SU-DHL-6 (cell line): ENCODE measurements at regions not wholly inside any gene's neighbourhood (a gene's known extent, or its start where the extent isn't known, plus 50 kb on each side); places are given as distances from the start of the nearest gene placed in this dataset.

Source experiments
- H2AFZ ChIP-seq: fragments of 200-600 bp; sonication (generic); 2 replicates; pipeline ENCODE4 v1.6.1; 2014; ENCODE audit warnings: low read depth, mild to moderate bottlenecking, moderate library complexity, mixed read lengths, antibody characterized with exemption, low read length; ENCODE audit not compliant: severe bottlenecking
- H3F3A ChIP-seq: fragments of 200-600 bp; shearing (Covaris generic); 2 replicates; pipeline ENCODE4 v1.6.0; 2016; ENCODE audit warnings: antibody characterized with exemption, mild to moderate bottlenecking; ENCODE audit not compliant: insufficient read depth
- H3K27ac ChIP-seq: fragments of 200-600 bp; sonication (generic); 2 replicates; pipeline ENCODE4 v1.5.1; 2016; ENCODE audit warnings: low read depth, mild to moderate bottlenecking, low read length, moderate library complexity, mixed read lengths
- H3K27me3 ChIP-seq: fragments of 200-600 bp; sonication (generic), shearing (Covaris generic); 2 replicates; pipeline ENCODE4 v1.6.0; 2014; ENCODE audit warnings: mild to moderate bottlenecking, low read length
- H3K36me3 ChIP-seq: fragments of 200-600 bp; sonication (generic); 2 replicates; pipeline ENCODE4 v1.6.1; 2014; ENCODE audit warnings: mild to moderate bottlenecking, low read length, mixed read lengths
- H3K4me2 ChIP-seq: fragments of 300-600, 200-600 bp; shearing (Covaris generic), sonication (generic); 2 replicates; pipeline ENCODE4 v1.6.0; 2014; ENCODE audit warnings: low read length, low read depth, mild to moderate bottlenecking; ENCODE audit not compliant: poor library complexity, severe bottlenecking
- H3K4me3 ChIP-seq: fragments of 200-600 bp; sonication (generic); 2 replicates; pipeline ENCODE4 v1.5.1; 2014; ENCODE audit warnings: antibody characterized with exemption, low read length, mild to moderate bottlenecking, mixed read lengths; ENCODE audit not compliant: insufficient read depth, poor library complexity, severe bottlenecking
- H3K79me2 ChIP-seq: fragments of 200-600 bp; sonication (generic); 2 replicates; pipeline ENCODE4 v1.6.1; 2014; ENCODE audit warnings: mild to moderate bottlenecking, low read length, moderate library complexity; ENCODE audit not compliant: insufficient read depth
- H3K9ac ChIP-seq: fragments of 200-600 bp; sonication (generic); 2 replicates; pipeline ENCODE4 v1.7.0; 2014; ENCODE audit warnings: mild to moderate bottlenecking, low read length
- H3K9me2 ChIP-seq: fragments of 200-600 bp; sonication (generic); replicated peaks from 2 replicates; pipeline ENCODE4 v1.6.1; 2014; ENCODE audit warnings: low read length; ENCODE audit not compliant: insufficient read depth
- H3K9me3 ChIP-seq: fragments of 200-600 bp; sonication (generic); 2 replicates; pipeline ENCODE4 v1.6.1; 2014; ENCODE audit warnings: low read length, mixed read lengths; ENCODE audit not compliant: insufficient read depth
- H4K20me1 ChIP-seq: fragments of 200-600 bp; sonication (generic); 2 replicates; pipeline ENCODE4 v1.6.1; 2014; ENCODE audit warnings: low read depth, mild to moderate bottlenecking, antibody characterized with exemption, low read length, moderate library complexity, mixed read lengths
- EZH2phosphoT487 ChIP-seq: fragments of 200-600 bp; sonication (generic), shearing (Covaris generic); conservative IDR thresholded peaks from 2 replicates; pipeline ENCODE4 v1.6.1; 2018; ENCODE audit warnings: mild to moderate bottlenecking, antibody characterized with exemption, low read length, moderate library complexity, mixed read lengths
- TF ChIP-seq, protein P1 (sequence below): fragments of 200-600 bp; sonication (generic); IDR thresholded peaks from one replicate; pipeline ENCODE4 v1.5.1; 2017; ENCODE audit warnings: antibody characterized with exemption, mild to moderate bottlenecking, low read length, moderate library complexity; ENCODE audit not compliant: insufficient read depth, poor library complexity, severe bottlenecking

DNA sequence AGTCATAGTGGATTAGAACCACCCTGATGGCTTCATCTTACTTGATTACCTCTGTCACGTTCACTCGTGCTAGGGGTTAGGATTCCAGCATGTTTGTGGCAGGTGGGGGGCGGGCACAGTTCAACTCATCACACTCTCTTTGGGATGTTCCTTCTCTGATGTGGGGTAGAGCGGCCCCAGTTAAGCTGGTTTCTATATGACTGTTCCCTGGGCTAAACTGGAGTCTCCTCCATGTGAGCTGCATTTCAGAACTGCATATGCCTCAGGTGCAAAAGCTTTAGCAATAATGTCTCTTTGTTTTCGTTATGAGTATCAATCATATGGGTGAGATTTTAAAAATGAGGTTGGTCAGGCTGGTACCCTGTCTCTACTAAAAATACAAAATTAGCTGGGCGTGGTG, 393.2 kb downstream of the RPS6KC1 start:
- no peak overlapping the region for H3K4me2 ChIP-seq
- no peaks in the 10 kb centered on the region for H4K20me1 ChIP-seq
- no peaks in the 10 kb centered on the region for H3K27me3 ChIP-seq
- H3K4me3 ChIP-seq, result no peak overlapping the region
- no peak overlapping the region for H3K9ac ChIP-seq
- no peaks in the 10 kb centered on the region for H3F3A ChIP-seq
- no peak overlapping the region for H2AFZ ChIP-seq
- no peak overlapping the region for H3K27ac ChIP-seq
- H3K79me2 ChIP-seq, result no peaks in the 10 kb centered on the region
- no peaks in the 10 kb centered on the region for H3K36me3 ChIP-seq
- no peaks in the 10 kb centered on the region for H3K9me3 ChIP-seq
- no peak for TF ChIP-seq EZH2phosphoT487
- TF ChIP-seq, protein P1, sequence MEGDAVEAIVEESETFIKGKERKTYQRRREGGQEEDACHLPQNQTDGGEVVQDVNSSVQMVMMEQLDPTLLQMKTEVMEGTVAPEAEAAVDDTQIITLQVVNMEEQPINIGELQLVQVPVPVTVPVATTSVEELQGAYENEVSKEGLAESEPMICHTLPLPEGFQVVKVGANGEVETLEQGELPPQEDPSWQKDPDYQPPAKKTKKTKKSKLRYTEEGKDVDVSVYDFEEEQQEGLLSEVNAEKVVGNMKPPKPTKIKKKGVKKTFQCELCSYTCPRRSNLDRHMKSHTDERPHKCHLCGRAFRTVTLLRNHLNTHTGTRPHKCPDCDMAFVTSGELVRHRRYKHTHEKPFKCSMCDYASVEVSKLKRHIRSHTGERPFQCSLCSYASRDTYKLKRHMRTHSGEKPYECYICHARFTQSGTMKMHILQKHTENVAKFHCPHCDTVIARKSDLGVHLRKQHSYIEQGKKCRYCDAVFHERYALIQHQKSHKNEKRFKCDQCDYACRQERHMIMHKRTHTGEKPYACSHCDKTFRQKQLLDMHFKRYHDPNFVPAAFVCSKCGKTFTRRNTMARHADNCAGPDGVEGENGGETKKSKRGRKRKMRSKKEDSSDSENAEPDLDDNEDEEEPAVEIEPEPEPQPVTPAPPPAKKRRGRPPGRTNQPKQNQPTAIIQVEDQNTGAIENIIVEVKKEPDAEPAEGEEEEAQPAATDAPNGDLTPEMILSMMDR, result no peak
- no peaks in the 10 kb centered on the region for H3K9me2 ChIP-seq

DNA sequence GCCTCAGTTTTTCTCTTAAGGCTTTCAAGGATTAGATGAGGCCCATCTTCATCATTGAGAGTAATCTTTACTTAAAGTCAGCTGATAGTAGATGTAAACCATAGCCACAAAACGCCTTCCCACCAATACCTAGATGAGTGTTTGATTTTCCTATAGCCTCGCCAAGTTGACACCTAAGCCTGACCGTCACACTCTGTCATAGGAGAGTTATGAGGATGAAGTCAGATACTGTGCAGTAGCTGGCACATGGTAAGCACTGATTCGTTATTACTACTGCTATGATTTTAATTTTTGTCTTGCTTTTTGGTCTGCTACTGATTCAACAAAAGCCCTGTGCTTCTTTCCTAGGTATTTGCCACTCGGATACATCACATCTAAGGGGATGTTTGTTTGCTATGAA, 395.5 kb downstream of the RPS6KC1 start:
- Histone ChIP-seq H3K9ac (no peak overlapping the region), H3K79me2 (no peaks in the 10 kb centered on the region), H3F3A (no peaks in the 10 kb centered on the region), H3K9me3 (no peaks in the 10 kb centered on the region), H3K36me3 (no peaks in the 10 kb centered on the region), H3K27me3 (no peaks in the 10 kb centered on the region), H4K20me1 (no peaks in the 10 kb centered on the region), H3K4me2 (no peak overlapping the region), H3K27ac (no peak overlapping the region), H3K9me2 (no peaks in the 10 kb centered on the region), H2AFZ (no peak overlapping the region), H3K4me3 (no peak overlapping the region)
- TF ChIP-seq, protein P1, result no peak
- TF ChIP-seq EZH2phosphoT487, result no peak

DNA sequence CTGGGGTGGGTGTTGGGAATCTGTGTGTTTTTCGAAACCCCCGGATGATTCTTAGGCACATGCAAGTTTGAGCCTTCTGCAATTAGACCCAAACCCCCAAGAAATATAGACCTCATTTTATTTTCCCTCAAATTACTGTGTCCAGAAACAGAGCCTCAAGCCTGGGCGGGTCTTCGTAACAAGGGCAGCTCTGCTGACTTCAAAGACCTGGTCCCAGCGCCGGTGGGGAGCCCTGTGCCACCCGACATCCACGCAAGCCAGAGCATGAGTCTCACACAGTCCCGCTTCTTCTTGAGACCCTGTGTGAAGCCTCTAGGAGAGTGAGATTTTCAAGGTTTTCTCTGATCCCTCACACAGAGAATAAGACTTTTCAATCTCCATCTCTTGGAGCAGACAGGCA, 397.3 kb downstream of the RPS6KC1 start:
- no peaks in the 10 kb centered on the region for H4K20me1 ChIP-seq
- H3K9ac ChIP-seq, result no peak overlapping the region
- H3K9me3 ChIP-seq, result no peaks in the 10 kb centered on the region
- H2AFZ ChIP-seq, result no peak overlapping the region
- H3K79me2 ChIP-seq, result no peaks in the 10 kb centered on the region
- no peaks in the 10 kb centered on the region for H3F3A ChIP-seq
- no peak overlapping the region for H3K27ac ChIP-seq
- no peaks in the 10 kb centered on the region for H3K36me3 ChIP-seq
- H3K9me2 ChIP-seq, result no peaks in the 10 kb centered on the region
- H3K4me3 ChIP-seq, result no peak overlapping the region
- no peaks in the 10 kb centered on the region for H3K27me3 ChIP-seq
- no peak overlapping the region for H3K4me2 ChIP-seq
- TF ChIP-seq, protein P1, result no peak
- no peak for TF ChIP-seq EZH2phosphoT487
